ENCODE measurements at regions not wholly inside any gene's neighbourhood (a gene's known extent, or its start where the extent isn't known, plus 50 kb on each side); places are given as distances from the start of the nearest gene placed in this dataset.
"Not testable (repeated sequence)": the region's sequence is repeated elsewhere in the genome, so short reads cannot be mapped to it uniquely, and the experiment has no call there.

DNA sequence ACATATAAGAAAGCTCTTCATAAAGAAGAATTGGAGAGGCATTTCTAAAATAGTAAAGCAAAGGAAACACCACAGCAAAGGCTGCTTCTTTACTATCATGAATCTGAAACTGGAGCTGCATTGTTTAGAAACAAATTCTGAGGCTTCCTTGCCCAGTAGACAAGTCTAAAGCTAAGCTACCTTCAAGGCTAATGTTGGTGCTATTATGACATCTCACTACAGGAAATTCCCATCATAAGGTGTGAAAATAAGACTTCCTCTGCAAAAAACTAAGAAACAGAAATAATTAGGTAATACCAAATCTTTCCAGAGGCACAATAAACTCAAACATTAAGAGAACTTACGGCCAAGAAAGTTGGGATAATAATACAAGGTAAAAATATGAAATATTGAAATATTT, 89.9 kb upstream of the P3H2 start:
- no peak for TF ChIP-seq POLR2A (IDR thresholded peaks at IDR 0.05; ENCODE audit: low read depth, low read length)
- DNase-seq (ENCODE audit: insufficient read length, low spot score) (no peak), FAIRE-seq (no peak)

GRCh38 chr3:190209533-190209932, 88.8 kb upstream of the P3H2 start:
- FAIRE-seq (no peak), DNase-seq (ENCODE audit: insufficient read length, low spot score) (no peak)
- TF ChIP-seq POLR2A (IDR thresholded peaks at IDR 0.05; ENCODE audit: low read depth, low read length): no peak

GRCh38 chr3:190208196-190208595, 87.5 kb upstream of the P3H2 start:
- DNase-seq (ENCODE audit: insufficient read length, low spot score) (no peak), FAIRE-seq (no peak)
- no peak for TF ChIP-seq POLR2A (IDR thresholded peaks at IDR 0.05; ENCODE audit: low read depth, low read length)

GRCh38 chr3:190205739-190206138, 85.0 kb upstream of the P3H2 start:
- DNase-seq (ENCODE audit: insufficient read length, low spot score): peak; percentile 35
- FAIRE-seq: peak; percentile 93
- TF ChIP-seq POLR2A (IDR thresholded peaks at IDR 0.05; ENCODE audit: low read depth, low read length): no peak

- no peak for TF ChIP-seq POLR2A (IDR thresholded peaks at IDR 0.05; ENCODE audit: low read depth, low read length)
- FAIRE-seq (no peak), DNase-seq (ENCODE audit: insufficient read length, low spot score) (no peak)
Observed at GRCh38 chr3:190204200-190204599, 83.5 kb upstream of the P3H2 start.

DNA sequence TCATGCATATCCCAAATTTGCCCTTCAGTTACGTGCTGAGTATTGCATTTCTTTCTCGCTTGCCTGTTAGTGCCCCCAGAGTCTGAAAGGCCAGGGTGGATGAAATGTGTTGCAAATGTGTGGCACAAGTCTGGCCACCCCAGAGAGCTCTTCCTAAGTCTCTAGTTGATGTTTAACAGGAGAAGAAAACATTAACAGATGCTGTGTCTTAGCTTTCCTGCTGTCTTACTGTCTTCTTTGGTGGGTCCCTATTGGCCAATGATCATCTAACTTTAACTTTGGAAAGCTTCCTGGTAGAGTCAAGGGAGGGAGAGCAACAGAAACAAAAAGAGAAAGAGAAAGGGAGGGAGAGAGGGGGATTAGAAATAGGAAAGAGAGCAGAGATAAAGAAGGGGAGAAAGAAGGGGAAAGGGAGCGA, 76.7 kb upstream of the P3H2 start:
- no peak for TF ChIP-seq POLR2A (IDR thresholded peaks at IDR 0.05; ENCODE audit: low read depth, low read length)
- DNase-seq (ENCODE audit: insufficient read length, low spot score) (no peak), FAIRE-seq (peak; percentile 73)

DNA sequence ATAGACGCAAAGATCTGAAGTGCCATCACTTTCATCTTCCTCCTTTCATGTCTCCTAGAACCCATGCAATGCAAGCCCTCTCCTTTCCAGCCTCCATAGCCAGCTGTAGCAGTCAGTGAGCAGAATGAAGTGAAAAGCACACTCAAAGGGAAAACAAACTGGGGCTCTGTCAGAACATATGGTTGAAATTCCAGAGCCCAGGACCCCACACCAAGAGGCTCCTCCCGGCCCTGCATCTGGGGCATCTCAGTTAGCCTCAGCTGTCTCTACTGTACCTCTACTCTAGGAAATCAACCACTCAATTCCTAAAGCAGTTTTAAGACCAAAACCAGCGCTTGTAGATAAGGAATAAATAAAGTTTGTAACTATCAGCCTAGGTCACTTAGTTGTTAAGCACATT, 73.8 kb upstream of the P3H2 start:
- no peak for TF ChIP-seq POLR2A (IDR thresholded peaks at IDR 0.05; ENCODE audit: low read depth, low read length)
- FAIRE-seq: peak; percentile 75
- DNase-seq (ENCODE audit: insufficient read length, low spot score): no peak

GRCh38 chr3:190193210-190193609, 72.5 kb upstream of the P3H2 start:
- DNase-seq (ENCODE audit: insufficient read length, low spot score) (no peak), FAIRE-seq (peak; percentile 43)
- no peak for TF ChIP-seq POLR2A (IDR thresholded peaks at IDR 0.05; ENCODE audit: low read depth, low read length)

DNA sequence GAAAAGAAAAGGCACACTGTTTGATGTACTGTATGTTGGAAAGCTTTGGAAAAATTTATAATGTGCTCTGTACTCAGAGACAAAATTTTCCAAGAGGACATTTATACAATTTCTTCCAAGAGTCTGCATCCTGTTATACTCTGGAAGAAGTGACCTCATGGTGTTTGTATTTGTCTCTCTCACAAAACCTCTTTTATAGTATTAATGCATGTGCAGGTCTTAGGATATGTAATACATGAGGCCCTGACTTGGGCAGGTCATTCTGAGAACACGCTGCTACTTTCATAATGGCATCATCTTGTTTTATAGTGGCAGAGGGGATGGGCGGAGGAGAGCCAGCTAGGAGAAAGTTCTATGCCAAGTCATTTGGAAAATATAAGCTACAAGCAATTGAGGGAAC, 72.0 kb upstream of the P3H2 start:
- no peak for DNase-seq (ENCODE audit: insufficient read length, low spot score)
- TF ChIP-seq POLR2A (IDR thresholded peaks at IDR 0.05; ENCODE audit: low read depth, low read length): no peak
- FAIRE-seq: peak; percentile 58

DNA sequence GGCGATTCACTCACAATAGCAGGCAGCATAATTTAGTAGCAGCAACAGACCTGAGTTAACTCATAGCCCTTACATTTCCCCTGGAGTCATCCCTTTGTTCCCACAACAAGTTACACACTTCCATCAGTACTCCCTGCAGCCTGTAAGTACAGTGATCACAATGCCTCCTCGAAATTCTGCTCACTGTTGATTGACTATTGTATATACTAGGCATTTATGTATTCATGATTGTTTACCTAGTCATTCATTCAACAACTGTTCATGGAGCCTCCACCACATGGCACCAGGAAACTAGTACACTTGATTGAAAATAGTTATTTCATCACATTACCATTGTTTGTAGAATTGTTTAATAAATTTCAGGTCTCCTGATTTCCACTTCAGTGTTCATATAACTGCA, 71.4 kb upstream of the P3H2 start:
- TF ChIP-seq POLR2A (IDR thresholded peaks at IDR 0.05; ENCODE audit: low read depth, low read length): no peak
- DNase-seq (ENCODE audit: insufficient read length, low spot score): no peak

DNA sequence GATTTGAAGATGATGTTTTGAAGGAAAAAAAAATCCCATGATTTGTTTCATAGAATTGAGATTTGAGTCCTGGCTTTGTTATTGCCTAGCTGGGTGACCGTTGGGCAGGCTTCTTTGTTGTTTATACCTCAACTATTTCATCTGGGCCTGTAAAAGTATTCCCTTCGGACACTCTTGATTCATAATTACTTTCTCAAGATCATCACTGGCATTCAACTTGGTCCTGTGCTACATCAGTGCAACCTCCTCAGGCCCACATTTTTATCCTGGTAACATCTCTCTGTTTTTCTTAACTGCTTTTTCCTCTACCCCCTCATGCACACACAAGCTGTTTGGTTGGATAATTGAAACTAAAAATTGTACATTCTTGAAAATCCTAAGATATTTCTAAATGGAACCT, 67.5 kb upstream of the P3H2 start:
- DNase-seq (ENCODE audit: insufficient read length, low spot score): no peak
- no peak for TF ChIP-seq POLR2A (IDR thresholded peaks at IDR 0.05; ENCODE audit: low read depth, low read length)
- FAIRE-seq: no peak

More for the DNA sequence above, 71.4 kb upstream of the P3H2 start:
- peak; percentile 62 for FAIRE-seq

- no peak for TF ChIP-seq POLR2A (IDR thresholded peaks at IDR 0.05; ENCODE audit: low read depth, low read length)
- FAIRE-seq: peak; percentile 98
- peak; percentile 35 for DNase-seq (ENCODE audit: insufficient read length, low spot score)
Observed at GRCh38 chr3:190183121-190183520, 62.4 kb upstream of the P3H2 start.

GRCh38 chr3:190182418-190183043, 61.8 kb upstream of the P3H2 start:
- TF ChIP-seq POLR2A (IDR thresholded peaks at IDR 0.05; ENCODE audit: low read depth, low read length): no peak
- DNase-seq (ENCODE audit: insufficient read length, low spot score) (no peak), FAIRE-seq (peak; percentile 36)

GRCh38 chr3:190180268-190180667, 59.6 kb upstream of the P3H2 start:
- DNase-seq (ENCODE audit: insufficient read length, low spot score) (no peak), FAIRE-seq (no peak)
- TF ChIP-seq POLR2A (IDR thresholded peaks at IDR 0.05; ENCODE audit: low read depth, low read length): no peak

DNA sequence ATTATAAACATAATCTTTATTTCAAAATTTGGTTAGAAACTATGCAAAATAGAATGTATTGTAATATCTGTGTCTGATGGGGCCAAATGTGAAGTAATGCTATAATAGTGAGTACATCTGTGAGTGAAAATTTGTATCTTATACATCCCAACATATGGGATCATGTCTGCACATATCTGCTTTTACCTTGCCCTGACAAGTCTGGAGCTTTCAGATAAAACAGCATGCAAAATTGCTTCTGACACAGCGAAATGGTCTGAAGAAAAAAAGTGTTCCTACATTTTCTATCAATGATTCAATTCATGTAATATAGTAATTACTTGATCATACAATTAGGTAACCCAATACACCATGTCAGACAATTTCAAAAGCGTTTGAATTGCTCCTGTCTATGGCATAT, 58.1 kb upstream of the P3H2 start:
- no peak for TF ChIP-seq POLR2A (IDR thresholded peaks at IDR 0.05; ENCODE audit: low read depth, low read length)
- no peak for FAIRE-seq

DNA sequence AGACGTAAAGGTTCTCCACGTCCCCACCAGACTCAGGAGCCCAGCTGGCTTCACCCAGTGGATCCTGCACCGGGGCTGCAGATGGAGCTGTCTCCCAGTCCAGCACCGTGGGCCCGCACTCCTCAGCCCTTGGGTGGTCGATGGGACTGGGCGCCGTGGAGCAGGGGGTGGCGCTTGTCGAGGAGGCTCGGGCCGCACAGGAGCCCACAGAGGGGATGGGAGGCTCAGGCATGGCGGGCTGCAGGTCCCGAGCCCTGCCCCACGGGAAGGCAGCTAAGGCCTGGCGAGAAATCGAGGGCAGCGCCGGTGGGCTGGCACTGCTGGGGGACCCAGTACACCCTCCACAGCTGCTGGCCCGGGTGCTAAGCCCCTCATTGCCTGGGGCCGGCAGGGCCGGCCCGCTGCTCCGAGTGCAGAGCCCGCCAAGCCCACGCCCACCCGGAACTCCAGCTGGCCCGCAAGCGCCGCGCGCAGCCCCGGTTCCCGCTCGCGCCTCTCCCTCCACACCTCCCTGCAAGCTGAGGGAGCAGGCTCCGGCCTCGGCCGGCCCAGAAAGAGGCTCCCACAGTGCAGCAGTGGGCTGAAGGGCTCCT, 56.3 kb upstream of the P3H2 start:
- DNase-seq (ENCODE audit: insufficient read length, low spot score); FAIRE-seq: not testable (repeated sequence)

More for the DNA sequence above, 58.1 kb upstream of the P3H2 start:
- no peak for DNase-seq (ENCODE audit: insufficient read length, low spot score)

- DNase-seq (ENCODE audit: insufficient read length, low spot score): not testable (repeated sequence)
- peak; percentile 15 for FAIRE-seq
Observed at GRCh38 chr3:190176106-190176505, 55.4 kb upstream of the P3H2 start.

All from H54 (cell line).